ENCODE measurements at regions not wholly inside any gene's neighbourhood (a gene's known extent, or its start where the extent isn't known, plus 50 kb on each side); places are given as distances from the start of the nearest gene placed in this dataset.

GRCh38 chr6:54059683-54060082 is 51.6 kb upstream of the MLIP start:
- DNase-seq (ENCODE audit: low read depth) = no peak

- DNase-seq (ENCODE audit: low read depth) = no peak
These were observed 51.0 kb upstream of the MLIP start for GRCh38 chr6:54060286-54060685.

Measured in fibroblast of the conjunctiva (primary cell).